HG02642 (cell line): ENCODE measurements at regions not wholly inside any gene's neighbourhood (a gene's known extent, or its start where the extent isn't known, plus 50 kb on each side); places are given as distances from the start of the nearest gene placed in this dataset.

Source experiments
- ATAC-seq: cut with Tn5 transposase; IDR thresholded peaks from one replicate; pipeline ENCODE4 v1.9.1; 2021; ENCODE audit warnings: mild to moderate bottlenecking; ENCODE audit not compliant: unreplicated experiment, poor library complexity

GRCh38 chr21:16667395-16667794 lies 845.4 kb upstream of the CXADR start:
- ATAC-seq, result no peak

GRCh38 chr21:16674949-16675348 lies 837.9 kb upstream of the CXADR start:
- ATAC-seq, result no peak

DNA sequence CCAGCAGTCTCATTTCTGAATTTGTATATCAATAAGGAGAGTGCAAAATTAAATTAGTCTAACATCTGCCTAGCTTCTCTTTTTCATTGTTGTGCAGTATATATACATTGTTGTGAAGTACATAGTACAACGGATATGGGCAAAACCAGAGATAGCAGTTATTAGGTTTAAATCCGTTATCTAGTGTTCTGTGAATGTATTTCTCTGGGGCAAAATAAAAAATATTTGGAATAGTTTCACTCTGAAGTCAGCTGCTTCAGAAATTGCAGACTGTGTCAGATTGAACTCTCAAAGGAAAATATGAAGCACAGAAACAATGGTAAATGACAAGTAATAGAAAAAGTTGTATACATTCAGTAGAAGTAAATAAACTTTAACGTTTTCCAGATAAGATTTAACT lies 836.5 kb upstream of the CXADR start:
- no peak for ATAC-seq

- no peak for ATAC-seq
These were observed 834.2 kb upstream of the CXADR start for GRCh38 chr21:16678429-16679160.

- ATAC-seq, result no peak
These were observed 817.8 kb upstream of the CXADR start for GRCh38 chr21:16695074-16695473.

DNA sequence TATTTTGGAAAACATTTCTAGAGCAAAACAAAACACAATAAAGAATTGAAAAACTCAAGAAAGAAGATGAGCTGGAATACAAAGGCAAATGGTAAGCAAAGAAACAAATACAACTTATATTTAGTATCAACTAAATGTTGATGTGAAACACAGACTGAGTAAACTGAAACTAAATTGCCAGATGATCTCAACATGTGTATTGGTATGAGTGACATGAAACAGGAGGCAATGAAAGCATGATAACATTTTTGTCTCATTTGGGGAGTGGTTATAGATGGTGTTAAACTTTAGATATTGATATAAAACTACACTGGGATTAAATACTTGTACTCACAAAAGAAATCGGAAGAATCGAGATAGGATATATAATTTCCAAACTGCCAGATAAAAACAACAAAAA lies 805.6 kb upstream of the CXADR start:
- ATAC-seq, result no peak

GRCh38 chr21:16708101-16708835 lies 804.6 kb upstream of the CXADR start:
- no peak for ATAC-seq

- ATAC-seq, result no peak
These were observed 802.8 kb upstream of the CXADR start for GRCh38 chr21:16709866-16710550.

GRCh38 chr21:16711757-16712156 lies 801.1 kb upstream of the CXADR start:
- no peak for ATAC-seq

GRCh38 chr21:16713331-16714117 lies 799.3 kb upstream of the CXADR start:
- no peak for ATAC-seq

DNA sequence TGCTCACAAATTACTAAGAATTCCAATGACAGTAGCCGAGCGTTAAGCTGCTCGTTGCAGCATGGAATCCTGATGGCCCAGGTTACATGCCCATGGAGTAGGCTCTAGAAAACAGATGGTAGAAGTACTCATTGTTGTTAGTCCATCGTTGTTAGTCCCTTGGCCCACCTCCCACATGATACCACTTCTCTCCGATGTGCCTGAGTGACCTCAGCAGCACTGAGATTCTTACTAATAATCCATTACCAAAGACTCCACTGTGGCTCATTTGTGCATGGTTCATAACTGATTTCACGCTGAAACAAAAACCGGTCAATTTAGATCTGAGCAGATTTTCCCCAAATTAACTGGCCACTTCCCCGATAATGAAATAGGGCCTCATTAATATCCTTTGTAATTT lies 772.3 kb upstream of the CXADR start:
- ATAC-seq, result no peak

DNA sequence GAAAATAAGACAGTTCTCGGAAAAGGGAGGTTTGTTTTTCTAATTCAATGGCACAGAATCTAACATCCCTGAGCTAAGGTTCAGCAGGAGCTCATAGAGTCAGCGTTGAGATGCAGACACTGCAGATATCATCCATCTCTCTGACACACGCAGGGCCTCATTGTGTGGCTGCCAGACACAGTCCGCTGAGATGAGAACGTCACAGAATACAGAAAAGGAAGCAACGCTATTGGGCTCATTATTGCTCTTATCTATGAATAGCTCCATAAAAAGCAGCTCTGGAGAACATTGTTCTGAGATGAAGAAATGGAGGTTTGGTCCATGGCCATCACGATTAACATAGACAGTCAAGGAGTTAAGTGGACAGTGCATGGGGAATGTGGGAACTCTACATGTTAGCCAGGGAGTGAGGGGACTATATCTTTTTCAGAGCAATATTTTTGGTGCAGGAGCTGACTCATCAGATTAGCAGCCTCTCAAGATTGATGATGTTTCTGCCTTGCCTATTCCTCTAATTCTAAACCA lies 771.6 kb upstream of the CXADR start:
- ATAC-seq, result no peak

DNA sequence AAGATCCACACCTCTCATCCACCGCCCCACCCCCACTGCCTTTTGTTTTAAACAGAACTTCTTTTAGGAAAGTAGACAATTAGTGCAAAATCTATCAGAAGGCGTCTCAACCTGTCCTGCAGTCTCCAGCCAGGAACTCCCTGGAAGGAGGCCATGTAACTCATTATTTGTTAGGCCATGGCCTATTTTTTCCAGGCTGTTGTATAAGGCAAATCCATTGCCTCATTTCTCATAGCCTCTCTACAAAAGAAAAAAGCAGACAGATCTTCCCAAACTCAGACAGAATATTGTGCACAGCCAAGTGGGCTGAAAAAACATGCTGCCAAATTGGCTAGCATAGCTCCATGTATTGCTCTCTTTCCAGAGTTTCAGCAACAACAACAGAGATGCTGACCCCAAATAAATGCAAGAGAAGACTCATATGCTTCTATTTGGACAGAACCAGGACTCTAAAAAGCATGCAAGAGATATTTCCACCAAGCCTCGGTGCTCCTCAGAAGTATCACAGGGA lies 770.7 kb upstream of the CXADR start:
- no peak for ATAC-seq

DNA sequence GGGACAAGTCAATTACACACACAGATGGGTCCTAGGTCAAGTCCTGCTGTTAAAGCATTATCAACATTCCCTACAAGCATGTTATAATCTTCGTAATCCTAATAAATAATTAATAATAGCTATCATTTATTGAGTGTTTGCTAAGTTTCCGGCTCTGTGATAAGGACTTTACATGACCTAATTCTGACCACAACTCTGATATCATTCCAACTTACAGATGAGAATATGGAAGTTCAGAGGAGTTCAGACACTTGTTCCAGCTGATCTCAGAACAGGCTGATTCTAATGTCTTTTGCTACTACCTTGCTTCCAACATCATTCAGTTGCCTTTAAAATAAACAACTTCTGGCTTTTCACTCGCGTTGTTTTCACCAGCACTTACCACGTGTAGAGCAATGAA lies 770.1 kb upstream of the CXADR start:
- no peak for ATAC-seq

DNA sequence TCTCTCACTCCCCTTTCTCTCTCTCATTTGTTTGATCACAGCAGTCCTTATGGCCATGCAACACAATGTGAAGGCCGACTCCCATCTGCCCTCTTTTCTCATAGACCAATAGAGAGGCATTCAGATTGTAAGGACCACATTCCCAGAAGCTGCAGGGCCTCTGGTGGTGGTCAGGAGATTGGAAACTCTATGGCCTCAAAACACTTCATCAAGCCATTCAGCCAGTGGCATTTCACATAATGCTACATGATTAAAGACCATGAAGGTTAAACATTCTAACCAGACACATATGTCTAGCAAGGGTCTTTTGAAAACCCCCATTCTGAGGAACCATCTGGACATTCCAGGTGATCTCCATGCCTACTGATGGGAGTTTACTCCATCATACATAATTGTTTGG lies 769.5 kb upstream of the CXADR start:
- ATAC-seq, result no peak

DNA sequence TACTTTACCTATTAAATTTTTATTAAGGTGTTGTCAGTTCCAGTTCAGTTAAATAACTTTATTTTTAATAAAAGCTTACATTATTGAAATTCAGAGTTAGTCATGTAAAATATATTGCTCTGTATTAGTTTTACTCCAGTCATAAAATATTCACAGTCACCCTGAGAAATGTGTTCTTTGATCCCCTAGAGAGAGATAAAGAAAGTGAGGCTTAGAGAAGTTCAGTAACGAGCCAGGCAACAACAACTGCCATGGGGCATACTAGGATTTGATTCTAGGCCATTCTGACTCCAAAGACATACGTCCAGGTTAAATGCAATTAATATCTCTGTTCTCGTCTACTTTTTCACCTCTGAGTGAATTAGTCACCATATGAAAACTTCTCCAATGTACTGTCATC lies 761.9 kb upstream of the CXADR start:
- ATAC-seq, result no peak

DNA sequence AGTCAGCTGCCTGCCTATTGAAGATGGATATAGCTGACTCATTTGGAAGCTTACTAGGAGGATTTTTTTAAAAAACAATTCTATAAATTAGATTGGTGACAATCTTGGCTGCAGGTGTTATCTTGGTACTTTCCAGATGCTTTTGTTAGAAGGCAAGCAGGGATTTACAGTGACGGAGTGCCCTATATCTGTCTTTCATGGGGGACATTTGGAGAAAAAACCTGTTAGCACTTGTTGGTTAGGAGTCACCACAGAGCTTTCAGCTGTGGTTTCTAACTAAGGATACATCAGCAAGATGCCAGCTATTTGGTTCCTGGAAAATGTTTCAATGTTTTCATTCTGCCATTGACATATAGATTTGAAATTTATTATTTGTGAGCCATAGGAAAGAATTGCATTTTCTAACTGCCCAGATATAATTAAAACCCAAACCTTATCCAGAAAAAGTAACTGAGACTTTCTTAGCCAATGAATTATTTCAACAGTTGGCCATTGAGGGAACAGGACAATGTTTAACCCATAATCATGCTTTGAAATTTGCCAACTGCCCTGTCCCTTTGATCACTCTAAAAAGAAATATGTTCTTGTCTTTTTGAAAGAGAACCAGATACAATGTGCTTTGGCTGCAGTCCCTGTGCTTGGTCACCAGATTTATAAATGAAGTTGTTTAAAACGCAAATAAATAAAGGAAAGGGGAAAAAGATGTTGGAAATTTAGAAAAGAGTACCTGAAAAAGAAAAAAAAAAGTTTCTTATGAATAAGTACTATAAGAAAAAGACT lies 761.0 kb upstream of the CXADR start:
- ATAC-seq, result no peak

- ATAC-seq, result no peak
These were observed 760.4 kb upstream of the CXADR start for GRCh38 chr21:16752475-16752857.

- no peak for ATAC-seq
These were observed 757.8 kb upstream of the CXADR start for GRCh38 chr21:16755061-16755460.

DNA sequence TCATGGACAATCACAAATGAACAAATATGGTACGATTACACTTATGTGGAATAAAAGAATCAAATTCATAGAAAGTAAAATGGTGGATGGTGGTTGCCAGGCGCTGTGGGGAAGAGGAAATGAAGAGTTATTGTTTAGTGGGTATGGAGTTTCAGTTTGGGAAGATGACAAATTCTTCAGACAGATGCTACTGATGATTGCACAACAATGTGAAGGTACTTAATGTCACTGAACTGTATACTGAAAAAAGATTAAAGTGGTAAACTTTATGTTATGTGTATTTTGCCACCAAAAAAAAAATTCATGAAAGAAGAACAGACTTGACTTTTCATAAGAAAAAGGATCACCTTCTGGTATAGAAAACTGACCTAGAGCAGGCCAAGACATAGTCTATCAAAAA lies 745.6 kb upstream of the CXADR start:
- no peak for ATAC-seq
